HepG2 (cell line): ENCODE measurements at regions not wholly inside any gene's neighbourhood (a gene's known extent, or its start where the extent isn't known, plus 50 kb on each side); places are given as distances from the start of the nearest gene placed in this dataset.
A peak's percentile ranks its signal among the peaks of the same experiment; 100 is the strongest.

ENCODE experiments used
- ATAC-seq: fragments of 200-7000 bp; cut with Tn5 transposase; 3 replicates; pipeline ENCODE4 v1.9.1; 2020; ENCODE audit warnings: mild to moderate bottlenecking, moderate library complexity
- BruUV-seq: library from RNA; stranded (reverse); fragments of 400-500 nt; replicated peaks from 2 replicates; lab custom pipeline; 2021; lab: Mats Ljungman, UMichigan
- CTCF ChIA-PET: fragments of 300-600 bp; formaldehyde crosslinking; extraction: SDS; loops from one replicate; lab custom pipeline; 2021; ENCODE audit warnings: low total read pairs, inconsistent platforms, low intra/inter-chr PET ratio; lab: Yijun Ruan, JAX
- POLR2A ChIA-PET: fragments of 350-600 bp; sonication (Branson Sonifier 250); formaldehyde crosslinking; loops from one replicate; lab custom pipeline; 2020; ENCODE audit warnings: antibody characterized with exemption, inconsistent platforms; lab: Yijun Ruan, JAX
- DNase-seq: peaks from one replicate; pipeline ENCODE4 v3.0.0-alpha.2; 2015; ENCODE audit warnings: low spot score
- FAIRE-seq: peaks from 3 replicates; lab custom pipeline; 2011; peaks lifted over from hg19 to GRCh38; lab: Jason Lieb, UNC
- H2AFZ ChIP-seq: one replicate; pipeline ENCODE4 v1.6.1; 2011; ENCODE audit warnings: low read length, inconsistent platforms
- H3K27ac ChIP-seq: fragments of 300-600 bp; 3 replicates; pipeline ENCODE4 v1.8.0; 2011; ENCODE audit warnings: mixed run types, mild to moderate bottlenecking, mixed read lengths, low read length, inconsistent platforms; ENCODE audit not compliant: insufficient read depth; ENCODE audit errors: extremely low read length
- H3K27me3 ChIP-seq, 2 experiments: fragments of 200-600 bp in 1 of 2; 2 replicates in 1 of 2; 3 replicates in 1 of 2; pipeline versions ENCODE4 v1.6.0 to v1.8.0; 2011; ENCODE audit warnings: low read length in 2 of 2, mild to moderate bottlenecking in 2 of 2, moderate library complexity in 2 of 2, inconsistent platforms in 1 of 2; ENCODE audit not compliant: insufficient read depth in 2 of 2, control insufficient read depth in 1 of 2
- H3K36me3 ChIP-seq, 2 experiments: fragments of 200-600 bp in 1 of 2; replicated peaks in 1 of 2; 2 replicates in 1 of 2; 3 replicates in 1 of 2; pipeline versions ENCODE4 v1.5.1 to v1.8.0; 2011; ENCODE audit warnings: low read length in 2 of 2, inconsistent platforms in 1 of 2; ENCODE audit not compliant: insufficient read depth in 2 of 2, control insufficient read depth in 1 of 2
- H3K4me1 ChIP-seq: 2 replicates; pipeline ENCODE4 v1.5.1; 2012; ENCODE audit warnings: low read length, inconsistent platforms; ENCODE audit not compliant: insufficient read depth
- H3K4me2 ChIP-seq: 2 replicates; pipeline ENCODE4 v1.6.0; 2011; ENCODE audit warnings: low read depth, low read length, inconsistent platforms
- H3K4me3 ChIP-seq, 3 experiments: fragments of 200-600 bp in 1 of 3; sonication (generic), shearing (Covaris generic) in 1 of 3; replicated peaks in 1 of 3; 2 replicates each; pipeline ENCODE4 v1.5.1; 2011 to 2016; ENCODE audit warnings: low read length in 3 of 3, inconsistent platforms in 2 of 3, low read depth in 2 of 3, mild to moderate bottlenecking in 2 of 3, control low read depth in 1 of 3, mixed read lengths in 1 of 3; ENCODE audit not compliant: insufficient read depth in 1 of 3
- H3K79me2 ChIP-seq: one replicate; pipeline ENCODE4 v1.6.1; 2011; ENCODE audit warnings: low read length, inconsistent platforms; ENCODE audit not compliant: insufficient read depth
- H3K9ac ChIP-seq: 2 replicates; pipeline ENCODE4 v1.6.0; 2011; ENCODE audit warnings: mild to moderate bottlenecking, low read depth, low read length, inconsistent platforms; ENCODE audit not compliant: insufficient read depth
- H3K9me3 ChIP-seq: 2 replicates; pipeline ENCODE4 v1.5.1; 2012; ENCODE audit warnings: mild to moderate bottlenecking, low read length
- H4K20me1 ChIP-seq: 2 replicates; pipeline ENCODE4 v1.6.0; 2011; ENCODE audit warnings: inconsistent platforms, mild to moderate bottlenecking, low read length, moderate library complexity; ENCODE audit not compliant: insufficient read depth
- FOXJ3 ChIP-seq: sonication (generic); formaldehyde crosslinking; IDR thresholded peaks from 2 replicates; pipeline ENCODE4 v1.4.0; 2020; ENCODE audit warnings: missing genetic modification reagents, mild to moderate bottlenecking, borderline replicate concordance
- IKZF1 ChIP-seq: fragments of 450-650 bp; IDR thresholded peaks from 2 replicates; pipeline ENCODE4 v1.7.1; 2016
- MAFF ChIP-seq: IDR thresholded peaks from 2 replicates; pipeline ENCODE4 v1.6.1; 2011; ENCODE audit warnings: low read depth, low read length, improper control_type of control experiment
- MAFK ChIP-seq, 2 experiments: IDR thresholded peaks in 1 of 2; conservative IDR thresholded peaks in 1 of 2; 2 replicates each; pipeline ENCODE4 v1.6.1; 2011; ENCODE audit warnings: improper control_type of control experiment in 2 of 2, low read length in 2 of 2
- MBD4 ChIP-seq: IDR thresholded peaks from 2 replicates; pipeline ENCODE4 v1.6.1; 2012; ENCODE audit warnings: low read length, inconsistent platforms, borderline replicate concordance
- MLLT10 ChIP-seq: sonication (generic); formaldehyde crosslinking; IDR thresholded peaks from 2 replicates; pipeline ENCODE4 v1.4.0; 2020; ENCODE audit warnings: missing genetic modification reagents
- NFATC3 ChIP-seq: sonication (generic); formaldehyde crosslinking; IDR thresholded peaks from 2 replicates; pipeline ENCODE4 v1.5.1; 2020; ENCODE audit warnings: mild to moderate bottlenecking, missing genetic modification reagents
- NONO ChIP-seq, 2 experiments: fragments of 450-650 bp in 1 of 2; sonication (generic) in 1 of 2; formaldehyde crosslinking in 1 of 2; IDR thresholded peaks in 1 of 2; conservative IDR thresholded peaks in 1 of 2; 2 replicates each; pipeline versions ENCODE4 v1.6.1 to v1.8.0; 2017 to 2022; ENCODE audit warnings: mild to moderate bottlenecking in 1 of 2, missing genetic modification reagents in 1 of 2, moderate library complexity in 1 of 2
- PAWR ChIP-seq: sonication (generic); formaldehyde crosslinking; IDR thresholded peaks from 2 replicates; pipeline ENCODE4 v1.4.0; 2020; ENCODE audit warnings: missing genetic modification reagents, mild to moderate bottlenecking, borderline replicate concordance
- POLR2AphosphoS5 ChIP-seq: IDR thresholded peaks from 2 replicates; pipeline ENCODE4 v1.6.1; 2012; ENCODE audit warnings: low read depth, low read length
- SALL1 ChIP-seq: sonication (generic); formaldehyde crosslinking; IDR thresholded peaks from 2 replicates; pipeline ENCODE4 v1.8.0; 2022; ENCODE audit warnings: mild to moderate bottlenecking, missing genetic modification reagents
- SKI ChIP-seq: fragments of 450-650 bp; IDR thresholded peaks from one replicate; pipeline ENCODE4 v1.6.1; 2018; ENCODE audit warnings: mild to moderate bottlenecking; ENCODE audit not compliant: partially characterized antibody
- SP140L ChIP-seq: sonication (generic); formaldehyde crosslinking; IDR thresholded peaks from 2 replicates; pipeline ENCODE4 v1.4.0; 2020; ENCODE audit warnings: missing genetic modification reagents, borderline replicate concordance
- TCF7 ChIP-seq: sonication (generic); IDR thresholded peaks from 2 replicates; pipeline ENCODE4 v1.6.1; 2016; ENCODE audit warnings: antibody characterized with exemption, low read depth
- ZNF232 ChIP-seq: sonication (generic); formaldehyde crosslinking; IDR thresholded peaks from 2 replicates; pipeline ENCODE4 v1.4.0; 2020; ENCODE audit warnings: missing genetic modification reagents, borderline replicate concordance
- ZNF33B ChIP-seq: sonication (generic); formaldehyde crosslinking; IDR thresholded peaks from 2 replicates; pipeline ENCODE4 v1.5.1; 2020; ENCODE audit warnings: mild to moderate bottlenecking, missing genetic modification reagents
- ZNF460 ChIP-seq: sonication (generic); formaldehyde crosslinking; IDR thresholded peaks from 2 replicates; pipeline ENCODE4 v1.5.1; 2020; ENCODE audit warnings: missing genetic modification reagents, mild to moderate bottlenecking, borderline replicate concordance
- ZNF530 ChIP-seq: sonication (generic); formaldehyde crosslinking; IDR thresholded peaks from 2 replicates; pipeline ENCODE4 v1.5.0; 2020; ENCODE audit warnings: low read depth, mild to moderate bottlenecking, missing genetic modification reagents
- WGBS: methylation state at CpG from one replicate; pipeline ENCODE4 v1.1.6; 2017; ENCODE audit warnings: low lambda C conversion rate; 5-methylcytosine and 5-hydroxymethylcytosine counted together
- in situ Hi-C: cut with HindIII; loops from 2 replicates; pipeline ENCODE4 v1.10.0; 2017; ENCODE audit warnings: low pct_unique_long_range_greater_than_20kb; ENCODE audit not compliant: extremely low pct_ligation_motif_present
- intact Hi-C: fragments of 100-400 bp; cut with micrococcal nuclease; formaldehyde crosslinking; loops from one replicate; pipeline ENCODE4 v1.10.0; 2022; ENCODE audit not compliant: unreplicated experiment
- TF ChIP-seq, protein P1 (sequence below): sonication (generic); formaldehyde crosslinking; conservative IDR thresholded peaks from 2 replicates; pipeline ENCODE4 v1.8.1; 2023; ENCODE audit warnings: missing genetic modification reagents
- TF ChIP-seq, protein P2 (sequence below): sonication (generic); formaldehyde crosslinking; IDR thresholded peaks from 2 replicates; pipeline ENCODE4 v1.5.1; 2020; ENCODE audit warnings: mild to moderate bottlenecking, missing genetic modification reagents, borderline replicate concordance

DNA sequence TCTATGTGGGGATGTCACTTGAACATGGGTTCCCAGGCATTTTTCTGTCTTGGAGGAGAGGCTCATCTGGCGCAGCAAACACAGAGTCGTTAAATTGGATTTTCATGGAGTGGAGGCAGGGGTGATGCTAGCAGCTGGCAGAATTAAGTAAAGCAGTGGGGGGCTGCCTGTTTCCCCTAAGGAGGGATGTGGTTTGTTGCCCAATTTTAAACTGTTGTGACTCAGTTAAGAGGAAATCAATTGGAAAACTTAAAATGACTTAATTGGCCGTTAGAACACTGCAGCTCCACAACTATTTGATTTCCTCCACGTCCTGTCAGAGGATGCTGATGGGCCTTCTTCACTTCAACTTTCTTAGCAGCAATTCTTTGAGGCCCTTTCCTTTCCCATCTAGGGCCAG lies 354.1 kb upstream of the ATP5MC3 start (continued):
- TF ChIP-seq NONO (IDR thresholded peaks at IDR 0.05) = no peak
- no peak for TF ChIP-seq NONO (CRISPR knock-in tag; conservative IDR thresholded peaks at IDR 0.05)
- TF ChIP-seq SP140L (CRISPR knock-in tag) = no peak
- TF ChIP-seq ZNF232 (CRISPR knock-in tag) = no peak
- TF ChIP-seq ZNF530 (CRISPR knock-in tag) = no peak
- no peak for TF ChIP-seq ZNF33B
- TF ChIP-seq POLR2AphosphoS5 = no peak
- TF ChIP-seq PAWR = no peak
- TF ChIP-seq TCF7 = no peak

DNA sequence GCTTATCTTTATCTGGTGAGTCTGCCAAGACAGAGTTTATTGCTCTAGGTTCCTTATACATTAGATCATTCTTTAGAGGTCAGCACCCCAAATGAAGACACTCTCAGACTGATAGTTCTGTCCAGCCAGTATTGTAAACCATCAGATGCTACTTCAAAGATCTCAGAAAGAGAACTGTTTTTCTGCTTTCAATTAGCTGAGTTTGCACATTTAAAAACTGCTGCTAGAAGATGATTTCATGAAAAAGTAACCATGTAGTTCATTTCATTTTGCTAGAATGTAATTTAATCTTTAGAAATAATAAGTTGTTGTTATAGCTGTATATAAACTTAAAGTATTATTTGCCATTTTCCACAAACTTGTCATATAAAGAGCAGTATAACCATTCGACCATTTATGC lies 344.5 kb upstream of the ATP5MC3 start:
- H3K4me1 ChIP-seq = no peaks in the 10 kb centered on the region
- 0% methylated on average over 1 of the region's 1 CpG for WGBS
- H3K4me2 ChIP-seq = no peak overlapping the region
- CTCF ChIA-PET = no interaction called here
- no peak overlapping the region for H3K4me3 ChIP-seq
- intact Hi-C loops = no loop called here
- no peaks in the 10 kb centered on the region for H3K79me2 ChIP-seq
- DNase-seq = no peak
- no peak for FAIRE-seq
- H4K20me1 ChIP-seq = no peaks in the 10 kb centered on the region
- H3K27me3 ChIP-seq = peaks cover 0 to 1% of the 10 kb centered on the region in 2 experiments; a peak in 1 of 5 replicates
- in situ Hi-C loops = no loop called here
- H3K9ac ChIP-seq = no peak overlapping the region
- BruUV-seq = no TSS peak
- POLR2A ChIA-PET = no interaction called here
- ATAC-seq = no peak
- H3K9me3 ChIP-seq = no peaks in the 10 kb centered on the region
- no peaks in the 10 kb centered on the region for H3K36me3 ChIP-seq
- no peak overlapping the region for H3K27ac ChIP-seq
- no peak overlapping the region for H2AFZ ChIP-seq
- TF ChIP-seq MAFK (conservative IDR thresholded peaks at IDR 0.05 in 1 of 2, IDR thresholded peaks at IDR 0.05 in 1 of 2; ENCODE audit: low read length in 2 of 2) (peak; percentile 84 to 94), MBD4 (no peak), NFATC3 (no peak), MLLT10 (no peak), SALL1 (CRISPR knock-in tag) (no peak), IKZF1 (no peak), MAFF (peak; percentile 84), FOXJ3 (no peak), SKI (no peak), ZNF460 (CRISPR knock-in tag) (no peak)
- TF ChIP-seq, protein P1, sequence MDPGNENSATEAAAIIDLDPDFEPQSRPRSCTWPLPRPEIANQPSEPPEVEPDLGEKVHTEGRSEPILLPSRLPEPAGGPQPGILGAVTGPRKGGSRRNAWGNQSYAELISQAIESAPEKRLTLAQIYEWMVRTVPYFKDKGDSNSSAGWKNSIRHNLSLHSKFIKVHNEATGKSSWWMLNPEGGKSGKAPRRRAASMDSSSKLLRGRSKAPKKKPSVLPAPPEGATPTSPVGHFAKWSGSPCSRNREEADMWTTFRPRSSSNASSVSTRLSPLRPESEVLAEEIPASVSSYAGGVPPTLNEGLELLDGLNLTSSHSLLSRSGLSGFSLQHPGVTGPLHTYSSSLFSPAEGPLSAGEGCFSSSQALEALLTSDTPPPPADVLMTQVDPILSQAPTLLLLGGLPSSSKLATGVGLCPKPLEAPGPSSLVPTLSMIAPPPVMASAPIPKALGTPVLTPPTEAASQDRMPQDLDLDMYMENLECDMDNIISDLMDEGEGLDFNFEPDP (CRISPR knock-in tag) = no peak
- TF ChIP-seq, protein P2, sequence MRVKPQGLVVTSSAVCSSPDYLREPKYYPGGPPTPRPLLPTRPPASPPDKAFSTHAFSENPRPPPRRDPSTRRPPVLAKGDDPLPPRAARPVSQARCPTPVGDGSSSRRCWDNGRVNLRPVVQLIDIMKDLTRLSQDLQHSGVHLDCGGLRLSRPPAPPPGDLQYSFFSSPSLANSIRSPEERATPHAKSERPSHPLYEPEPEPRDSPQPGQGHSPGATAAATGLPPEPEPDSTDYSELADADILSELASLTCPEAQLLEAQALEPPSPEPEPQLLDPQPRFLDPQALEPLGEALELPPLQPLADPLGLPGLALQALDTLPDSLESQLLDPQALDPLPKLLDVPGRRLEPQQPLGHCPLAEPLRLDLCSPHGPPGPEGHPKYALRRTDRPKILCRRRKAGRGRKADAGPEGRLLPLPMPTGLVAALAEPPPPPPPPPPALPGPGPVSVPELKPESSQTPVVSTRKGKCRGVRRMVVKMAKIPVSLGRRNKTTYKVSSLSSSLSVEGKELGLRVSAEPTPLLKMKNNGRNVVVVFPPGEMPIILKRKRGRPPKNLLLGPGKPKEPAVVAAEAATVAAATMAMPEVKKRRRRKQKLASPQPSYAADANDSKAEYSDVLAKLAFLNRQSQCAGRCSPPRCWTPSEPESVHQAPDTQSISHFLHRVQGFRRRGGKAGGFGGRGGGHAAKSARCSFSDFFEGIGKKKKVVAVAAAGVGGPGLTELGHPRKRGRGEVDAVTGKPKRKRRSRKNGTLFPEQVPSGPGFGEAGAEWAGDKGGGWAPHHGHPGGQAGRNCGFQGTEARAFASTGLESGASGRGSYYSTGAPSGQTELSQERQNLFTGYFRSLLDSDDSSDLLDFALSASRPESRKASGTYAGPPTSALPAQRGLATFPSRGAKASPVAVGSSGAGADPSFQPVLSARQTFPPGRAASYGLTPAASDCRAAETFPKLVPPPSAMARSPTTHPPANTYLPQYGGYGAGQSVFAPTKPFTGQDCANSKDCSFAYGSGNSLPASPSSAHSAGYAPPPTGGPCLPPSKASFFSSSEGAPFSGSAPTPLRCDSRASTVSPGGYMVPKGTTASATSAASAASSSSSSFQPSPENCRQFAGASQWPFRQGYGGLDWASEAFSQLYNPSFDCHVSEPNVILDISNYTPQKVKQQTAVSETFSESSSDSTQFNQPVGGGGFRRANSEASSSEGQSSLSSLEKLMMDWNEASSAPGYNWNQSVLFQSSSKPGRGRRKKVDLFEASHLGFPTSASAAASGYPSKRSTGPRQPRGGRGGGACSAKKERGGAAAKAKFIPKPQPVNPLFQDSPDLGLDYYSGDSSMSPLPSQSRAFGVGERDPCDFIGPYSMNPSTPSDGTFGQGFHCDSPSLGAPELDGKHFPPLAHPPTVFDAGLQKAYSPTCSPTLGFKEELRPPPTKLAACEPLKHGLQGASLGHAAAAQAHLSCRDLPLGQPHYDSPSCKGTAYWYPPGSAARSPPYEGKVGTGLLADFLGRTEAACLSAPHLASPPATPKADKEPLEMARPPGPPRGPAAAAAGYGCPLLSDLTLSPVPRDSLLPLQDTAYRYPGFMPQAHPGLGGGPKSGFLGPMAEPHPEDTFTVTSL = no peak
